Dendritic cell treated with granulocyte-macrophage colony-stimulating factor and Interleukin-4, amounts not matched to agents 40 ng/mL and 50 ng/mL, for 4 days (primary cell): ENCODE measurements at regions not wholly inside any gene's neighbourhood (a gene's known extent, or its start where the extent isn't known, plus 50 kb on each side); places are given as distances from the start of the nearest gene placed in this dataset.

ENCODE experiments used
- H3K27ac Mint-ChIP-seq: one replicate; pipeline ENCODE4 v1.8.0; 2022; ENCODE audit warnings: mild to moderate bottlenecking, mixed read lengths
- H3K27me3 Mint-ChIP-seq: one replicate; pipeline ENCODE4 v1.8.0; 2022; ENCODE audit warnings: mild to moderate bottlenecking, mixed read lengths
- H3K36me3 Mint-ChIP-seq: one replicate; pipeline ENCODE4 v1.8.0; 2022; ENCODE audit warnings: low read depth, mixed read lengths
- H3K4me1 Mint-ChIP-seq: one replicate; pipeline ENCODE4 v1.8.0; 2022; ENCODE audit warnings: low read depth, mixed read lengths
- H3K4me3 Mint-ChIP-seq: one replicate; pipeline ENCODE4 v1.8.0; 2022; ENCODE audit warnings: mild to moderate bottlenecking, moderate library complexity, mixed read lengths
- H3K9me3 Mint-ChIP-seq: one replicate; pipeline ENCODE4 v1.8.0; 2022; ENCODE audit warnings: mixed read lengths
- intact Hi-C: fragments of 100-400 bp; cut with micrococcal nuclease; formaldehyde crosslinking; loops from one replicate; pipeline ENCODE4 v1.15.0; 2022

DNA sequence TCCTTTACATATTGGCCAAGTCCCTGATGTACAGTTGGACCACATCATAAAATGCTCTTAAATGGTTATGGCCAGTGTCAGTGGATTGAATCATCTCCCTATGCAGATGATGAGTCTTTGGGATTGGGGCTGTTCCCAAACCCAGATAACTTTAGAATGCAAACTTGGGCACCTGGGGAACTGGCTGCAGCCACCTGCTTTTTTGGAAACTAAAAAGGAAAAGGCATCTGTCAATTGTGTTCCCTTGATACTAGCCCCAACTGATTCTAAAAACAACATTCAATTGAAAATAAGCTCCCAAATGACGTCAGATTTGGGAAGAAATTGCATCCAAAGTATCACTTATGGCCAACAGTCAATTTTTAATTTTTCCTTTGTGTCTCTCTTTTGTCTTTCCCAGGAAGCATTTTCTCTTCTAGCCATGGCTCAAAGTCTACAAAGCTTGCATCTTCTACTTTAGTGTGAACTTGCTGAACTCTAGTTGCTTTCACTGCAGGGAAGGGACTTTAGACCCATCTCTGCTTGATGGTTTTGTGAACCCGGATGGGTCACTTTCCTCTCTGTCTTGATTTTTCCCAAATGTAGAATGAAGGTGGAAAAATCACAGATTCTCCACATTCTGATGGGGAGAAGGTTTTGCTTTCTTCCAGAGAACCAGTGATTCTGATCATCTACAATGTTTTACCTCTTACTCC, 402.3 kb upstream of the USP24 start:
- Mint-ChIP-seq H3K27ac (no peak overlapping the region), H3K27me3 (no peaks in the 10 kb centered on the region), H3K9me3 (peaks cover 20% of the 10 kb centered on the region), H3K4me1 (no peaks in the 10 kb centered on the region), H3K4me3 (no peak overlapping the region), H3K36me3 (no peaks in the 10 kb centered on the region)
- intact Hi-C loops: no loop called here

DNA sequence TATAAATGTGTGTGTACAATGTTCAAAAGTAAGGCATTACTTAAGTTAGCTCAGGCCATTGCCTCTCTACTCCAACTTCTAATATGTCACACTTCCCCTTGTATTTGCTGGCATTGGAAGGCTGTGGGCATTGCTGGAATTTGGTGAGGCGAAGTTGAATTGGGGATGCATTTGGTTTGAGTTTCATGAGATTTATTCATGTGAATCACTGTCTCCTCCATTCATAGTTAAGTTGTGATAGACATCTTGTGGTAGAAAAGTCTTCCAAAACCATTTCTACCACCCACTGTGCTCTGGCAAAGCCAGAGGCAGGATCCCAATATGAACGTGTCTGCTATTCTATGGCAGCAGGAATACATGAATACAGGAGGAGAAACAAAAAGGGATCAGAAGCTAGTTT, 397.8 kb upstream of the USP24 start:
- no peak overlapping the region for H3K4me3 Mint-ChIP-seq
- H3K4me1 Mint-ChIP-seq: no peaks in the 10 kb centered on the region
- peaks cover 20% of the 10 kb centered on the region for H3K9me3 Mint-ChIP-seq
- no peaks in the 10 kb centered on the region for H3K36me3 Mint-ChIP-seq
- intact Hi-C loops: no loop called here
- no peaks in the 10 kb centered on the region for H3K27me3 Mint-ChIP-seq
- H3K27ac Mint-ChIP-seq: no peak overlapping the region

DNA sequence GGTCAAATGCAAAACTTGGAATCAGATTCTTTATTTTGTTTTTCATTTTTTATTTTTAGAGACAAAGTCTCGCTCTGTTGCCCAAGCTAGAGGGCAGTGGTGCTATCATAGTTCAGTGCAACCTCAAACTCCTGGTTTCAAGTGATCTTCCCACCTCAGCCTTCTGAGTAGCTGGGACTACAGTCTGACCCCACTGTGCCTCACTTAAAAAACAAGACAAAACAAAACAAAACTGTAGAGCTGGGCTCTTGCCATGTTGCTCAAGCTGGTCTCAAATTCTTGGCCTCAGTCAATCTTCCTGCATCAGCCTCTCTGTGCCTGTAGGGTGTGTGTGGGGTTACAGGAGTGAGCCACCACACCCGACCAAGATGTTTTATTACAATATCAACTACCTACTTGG, 396.0 kb upstream of the USP24 start:
- Mint-ChIP-seq H3K27ac (no peak overlapping the region), H3K36me3 (no peaks in the 10 kb centered on the region), H3K4me1 (no peaks in the 10 kb centered on the region), H3K9me3 (peaks cover 32% of the 10 kb centered on the region), H3K4me3 (no peak overlapping the region), H3K27me3 (no peaks in the 10 kb centered on the region)
- intact Hi-C loops: no loop called here

DNA sequence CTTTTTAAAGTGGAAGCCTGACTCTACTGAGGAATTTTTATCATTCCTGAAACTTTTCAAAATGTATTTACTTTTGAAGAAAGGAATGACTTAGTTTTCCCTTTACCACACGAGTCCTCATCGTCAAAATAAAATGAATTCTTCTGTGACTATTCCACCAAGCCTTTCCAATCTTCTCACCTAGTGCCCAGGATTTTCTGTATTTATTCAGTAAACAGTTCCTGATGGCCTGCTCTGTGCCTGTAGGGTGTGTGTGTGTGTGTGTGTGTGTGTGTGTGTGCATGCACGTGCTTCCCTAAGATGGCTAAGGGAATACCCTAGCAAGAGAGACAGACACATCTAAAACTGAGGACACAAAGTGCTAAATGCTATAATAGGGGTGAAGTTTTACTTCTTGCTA, 395.0 kb upstream of the USP24 start:
- H3K27ac Mint-ChIP-seq: no peak overlapping the region
- no peaks in the 10 kb centered on the region for H3K27me3 Mint-ChIP-seq
- H3K36me3 Mint-ChIP-seq: no peaks in the 10 kb centered on the region
- intact Hi-C loops: no loop called here
- peaks cover 32% of the 10 kb centered on the region for H3K9me3 Mint-ChIP-seq
- H3K4me1 Mint-ChIP-seq: no peaks in the 10 kb centered on the region
- H3K4me3 Mint-ChIP-seq: no peak overlapping the region

DNA sequence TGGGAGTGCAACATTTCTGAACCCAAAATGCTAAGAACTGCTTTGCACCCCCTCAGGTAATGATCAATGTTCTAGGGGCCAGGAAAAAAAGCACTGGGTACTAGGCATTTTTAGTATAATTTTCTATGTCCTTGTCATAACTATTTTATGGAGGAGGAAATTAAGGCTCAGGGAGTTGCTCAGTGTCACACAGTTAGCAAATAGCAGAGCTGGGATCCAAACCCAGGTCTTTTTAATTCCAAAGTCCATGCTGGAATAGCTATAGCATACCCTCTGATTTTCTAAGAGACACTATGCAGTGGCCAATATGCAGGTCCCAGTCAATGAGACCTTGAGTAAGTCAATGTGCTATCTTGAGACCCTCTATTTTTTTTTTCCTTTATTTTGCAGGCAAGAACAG, 394.5 kb upstream of the USP24 start:
- Mint-ChIP-seq H3K27ac (no peak overlapping the region), H3K36me3 (no peaks in the 10 kb centered on the region), H3K4me3 (no peak overlapping the region), H3K9me3 (peaks cover 32% of the 10 kb centered on the region), H3K4me1 (no peaks in the 10 kb centered on the region), H3K27me3 (no peaks in the 10 kb centered on the region)
- intact Hi-C loops: no loop called here

DNA sequence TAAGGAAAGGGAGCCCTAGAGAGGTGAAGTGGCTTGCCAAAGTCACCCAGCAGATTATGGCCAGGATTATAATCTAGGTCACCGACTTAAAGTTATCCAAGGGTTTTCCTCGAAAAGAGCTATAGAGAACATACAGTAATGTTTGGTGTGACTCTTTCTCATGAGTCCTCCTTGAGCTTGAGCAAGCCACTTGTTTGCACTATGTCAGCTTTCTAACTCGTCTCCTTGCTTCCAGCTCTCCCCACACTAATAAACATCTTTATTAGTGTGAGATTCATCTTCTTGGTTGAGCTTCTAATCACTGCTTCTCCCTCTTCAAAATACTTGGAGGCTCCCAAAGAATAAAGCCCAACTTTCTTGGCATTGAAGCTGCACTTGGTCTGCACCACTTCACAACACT, 390.0 kb upstream of the USP24 start:
- no peaks in the 10 kb centered on the region for H3K27me3 Mint-ChIP-seq
- H3K36me3 Mint-ChIP-seq: no peaks in the 10 kb centered on the region
- no peak overlapping the region for H3K27ac Mint-ChIP-seq
- no peak overlapping the region for H3K4me3 Mint-ChIP-seq
- intact Hi-C loops: no loop called here
- H3K4me1 Mint-ChIP-seq: peaks cover 5% of the 10 kb centered on the region
- H3K9me3 Mint-ChIP-seq: peaks cover 24% of the 10 kb centered on the region

DNA sequence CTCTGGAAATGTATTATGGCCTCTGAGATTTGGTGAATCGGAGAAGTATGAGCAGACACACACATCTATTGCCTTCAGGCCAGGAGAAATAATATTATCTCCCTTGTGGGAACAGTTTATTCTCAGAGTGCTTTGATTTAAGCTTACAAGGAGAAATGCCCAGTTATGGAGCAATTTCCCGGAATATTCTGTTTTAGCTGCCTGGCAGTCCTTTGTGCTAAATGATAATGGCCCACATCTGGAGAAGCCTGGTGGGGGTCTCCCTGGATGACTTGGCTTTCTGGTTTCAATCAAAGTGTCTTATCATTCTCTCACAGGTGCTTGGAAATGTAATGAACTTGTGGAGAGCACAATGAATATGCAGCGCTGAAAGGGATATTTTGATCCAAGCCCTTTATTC, 389.6 kb upstream of the USP24 start:
- no peak overlapping the region for H3K27ac Mint-ChIP-seq
- no peaks in the 10 kb centered on the region for H3K36me3 Mint-ChIP-seq
- H3K27me3 Mint-ChIP-seq: no peaks in the 10 kb centered on the region
- H3K9me3 Mint-ChIP-seq: peaks cover 24% of the 10 kb centered on the region
- intact Hi-C loops: no loop called here
- peaks cover 5% of the 10 kb centered on the region for H3K4me1 Mint-ChIP-seq
- no peak overlapping the region for H3K4me3 Mint-ChIP-seq

DNA sequence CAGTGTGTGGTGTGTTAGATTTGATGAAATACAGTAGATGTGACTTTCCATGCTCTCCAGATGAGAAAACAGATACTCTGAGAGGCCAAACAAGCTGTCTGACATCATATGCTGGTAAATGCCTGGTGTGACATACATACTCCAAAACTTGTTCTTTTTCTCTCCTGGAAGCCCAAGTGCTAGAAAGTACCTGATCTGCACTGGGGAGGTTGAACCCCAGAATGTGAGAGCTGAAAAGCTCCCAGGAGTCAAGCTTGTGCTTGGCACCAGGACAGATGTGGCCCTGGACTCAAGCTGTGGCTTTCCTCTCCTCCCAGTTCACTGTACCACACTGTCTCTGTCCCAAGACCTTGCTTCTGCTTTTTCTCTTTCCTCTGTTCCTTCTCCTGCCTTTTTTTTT, 389.0 kb upstream of the USP24 start:
- peaks cover 22% of the 10 kb centered on the region for H3K9me3 Mint-ChIP-seq
- intact Hi-C loops: no loop called here
- no peak overlapping the region for H3K27ac Mint-ChIP-seq
- peaks cover 5% of the 10 kb centered on the region for H3K4me1 Mint-ChIP-seq
- H3K36me3 Mint-ChIP-seq: no peaks in the 10 kb centered on the region
- H3K27me3 Mint-ChIP-seq: no peaks in the 10 kb centered on the region
- H3K4me3 Mint-ChIP-seq: no peak overlapping the region

DNA sequence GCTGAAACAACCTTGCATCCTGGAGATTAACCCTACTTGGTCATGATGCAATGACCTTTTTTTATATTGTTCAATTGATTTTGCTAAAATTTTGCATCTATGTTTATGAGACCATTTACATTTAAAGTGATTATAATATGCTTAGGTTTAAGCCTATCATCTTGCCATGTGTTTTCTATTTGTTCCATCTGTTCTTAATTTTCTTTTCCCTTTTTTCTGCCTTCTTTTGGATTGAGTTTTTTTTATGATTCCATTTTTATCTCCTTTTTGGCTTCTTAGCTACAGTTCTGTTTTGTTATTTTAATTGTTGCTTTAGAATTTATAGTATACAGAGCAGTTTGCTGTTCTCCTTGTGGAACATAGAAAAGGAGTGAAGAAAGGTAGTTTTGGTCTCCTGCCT, 385.1 kb upstream of the USP24 start:
- no peaks in the 10 kb centered on the region for H3K27me3 Mint-ChIP-seq
- no peak overlapping the region for H3K27ac Mint-ChIP-seq
- H3K36me3 Mint-ChIP-seq: no peaks in the 10 kb centered on the region
- H3K9me3 Mint-ChIP-seq: peaks cover 6% of the 10 kb centered on the region
- peaks cover 5% of the 10 kb centered on the region for H3K4me1 Mint-ChIP-seq
- intact Hi-C loops: no loop called here
- no peak overlapping the region for H3K4me3 Mint-ChIP-seq

DNA sequence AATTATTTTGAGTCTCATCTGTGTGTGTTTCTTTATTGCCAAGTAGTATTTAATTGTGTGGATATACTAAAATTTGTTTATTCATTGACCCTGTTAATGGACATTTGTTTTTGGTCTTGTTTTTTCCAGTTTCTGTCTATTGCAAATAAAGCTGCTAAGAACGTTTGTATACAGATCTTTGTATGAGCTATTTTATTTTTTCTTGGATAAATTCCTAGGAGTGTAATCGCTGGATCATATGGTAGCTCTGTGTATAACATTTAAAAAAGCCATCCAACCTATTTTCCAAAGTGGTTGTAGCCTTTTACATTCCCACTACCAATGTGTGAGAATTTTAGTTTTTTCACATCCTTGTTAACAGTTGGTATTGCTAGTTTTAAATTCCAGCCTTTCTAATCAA, 382.7 kb upstream of the USP24 start:
- intact Hi-C loops: no loop called here
- no peaks in the 10 kb centered on the region for H3K27me3 Mint-ChIP-seq
- H3K4me3 Mint-ChIP-seq: no peak overlapping the region
- H3K36me3 Mint-ChIP-seq: no peaks in the 10 kb centered on the region
- H3K27ac Mint-ChIP-seq: no peak overlapping the region
- H3K4me1 Mint-ChIP-seq: peaks cover 5% of the 10 kb centered on the region
- H3K9me3 Mint-ChIP-seq: peaks cover 6% of the 10 kb centered on the region

DNA sequence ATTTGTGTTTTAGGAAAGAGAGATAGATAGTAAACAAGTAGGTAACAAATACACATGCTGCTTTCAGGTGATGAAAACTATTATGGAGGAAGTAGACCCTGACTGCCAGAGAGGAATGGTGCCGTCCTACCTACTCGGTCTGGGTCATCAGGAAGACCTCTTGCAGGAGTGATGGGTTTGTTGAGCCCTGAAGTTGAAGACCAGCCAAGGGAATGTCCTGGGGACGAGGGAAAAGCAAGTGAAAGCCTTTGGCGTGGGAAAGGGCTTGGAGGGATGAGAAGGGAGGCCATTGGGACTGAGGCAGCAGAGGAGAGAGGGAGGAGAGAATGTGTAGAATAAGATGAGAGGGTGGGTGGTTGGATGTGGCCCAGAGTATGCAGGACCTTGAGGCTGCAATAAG, 379.5 kb upstream of the USP24 start:
- Mint-ChIP-seq H3K27me3 (no peaks in the 10 kb centered on the region), H3K9me3 (peaks cover 6% of the 10 kb centered on the region), H3K4me1 (no peaks in the 10 kb centered on the region), H3K36me3 (no peaks in the 10 kb centered on the region), H3K4me3 (no peak overlapping the region), H3K27ac (no peak overlapping the region)
- intact Hi-C loops: no loop called here

DNA sequence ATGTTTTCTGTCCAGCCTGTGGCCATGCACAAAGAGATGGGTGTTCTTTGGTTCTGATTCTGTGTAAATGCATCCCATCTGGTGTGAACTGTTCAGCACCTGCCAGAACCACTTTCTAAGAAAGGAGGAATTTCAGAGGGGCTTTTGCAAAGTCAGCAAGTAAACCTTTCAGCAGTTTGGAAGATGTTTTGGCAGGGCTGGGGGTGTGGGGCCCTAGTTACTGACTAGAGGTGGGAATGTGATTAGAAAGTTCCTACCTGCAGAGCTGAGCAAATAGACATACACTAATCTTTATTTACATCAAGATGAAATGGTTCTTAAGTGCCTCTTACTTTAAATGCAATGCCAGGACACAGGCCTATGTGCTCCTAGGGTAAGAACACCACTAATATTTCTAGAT, 378.1 kb upstream of the USP24 start:
- H3K4me1 Mint-ChIP-seq: no peaks in the 10 kb centered on the region
- intact Hi-C loops: no loop called here
- H3K4me3 Mint-ChIP-seq: no peak overlapping the region
- H3K36me3 Mint-ChIP-seq: no peaks in the 10 kb centered on the region
- H3K9me3 Mint-ChIP-seq: peaks cover 6% of the 10 kb centered on the region
- no peaks in the 10 kb centered on the region for H3K27me3 Mint-ChIP-seq
- no peak overlapping the region for H3K27ac Mint-ChIP-seq

DNA sequence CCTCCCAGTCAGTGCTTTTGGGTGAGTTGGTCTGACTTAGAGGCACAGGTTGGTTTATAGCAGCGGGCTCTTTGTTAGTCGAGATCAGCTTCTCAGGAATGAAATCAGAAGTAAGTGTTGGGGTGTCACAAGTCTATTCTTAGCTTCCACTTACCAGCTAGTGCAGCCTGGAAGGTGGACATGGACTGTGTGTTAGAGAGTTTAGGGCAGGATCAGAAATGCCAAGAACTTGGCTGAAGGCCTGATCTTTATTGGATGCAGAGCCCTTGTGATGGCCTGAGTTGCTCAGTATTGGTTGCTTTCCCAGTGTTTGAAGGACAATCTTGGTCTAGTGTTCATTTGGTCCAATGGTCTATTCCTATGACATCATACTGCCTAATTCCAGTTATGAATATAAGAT, 377.0 kb upstream of the USP24 start:
- intact Hi-C loops: no loop called here
- Mint-ChIP-seq H3K27ac (no peak overlapping the region), H3K36me3 (no peaks in the 10 kb centered on the region), H3K9me3 (peaks cover 6% of the 10 kb centered on the region), H3K4me3 (no peak overlapping the region), H3K4me1 (no peaks in the 10 kb centered on the region), H3K27me3 (no peaks in the 10 kb centered on the region)

DNA sequence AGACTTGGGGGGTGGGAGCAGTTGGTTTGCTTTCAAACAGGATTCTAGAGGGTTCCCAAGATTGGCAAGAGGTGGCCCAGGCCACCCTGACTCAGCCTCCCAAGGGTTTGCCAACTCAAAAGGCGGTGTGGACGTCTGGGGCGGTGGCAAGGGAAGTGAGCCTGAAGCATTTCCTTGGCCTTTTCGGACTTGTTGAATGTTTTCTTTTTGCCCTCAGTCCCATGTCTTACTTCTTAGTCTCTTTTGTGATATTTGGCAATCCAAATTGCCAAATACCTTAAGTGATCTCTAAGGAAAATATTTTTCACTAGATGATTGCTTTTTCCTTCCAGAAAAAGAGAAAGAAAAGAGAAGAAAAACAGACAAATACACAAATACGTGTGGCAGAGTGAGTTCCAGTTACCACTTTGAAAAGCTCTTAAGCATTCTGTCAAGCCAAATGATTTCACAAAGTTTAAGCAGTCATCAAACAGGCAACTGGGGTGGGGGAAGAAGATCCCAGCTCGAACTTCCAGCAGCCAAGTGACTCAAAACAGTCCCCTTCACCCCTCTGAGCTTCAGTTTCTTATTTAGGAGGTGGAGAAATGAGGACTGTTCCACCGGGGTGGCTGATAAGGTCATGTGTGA, 374.6 kb upstream of the USP24 start:
- intact Hi-C loops: no loop called here
- Mint-ChIP-seq H3K4me1 (no peaks in the 10 kb centered on the region), H3K27ac (no peak overlapping the region), H3K9me3 (no peaks in the 10 kb centered on the region), H3K36me3 (no peaks in the 10 kb centered on the region), H3K4me3 (no peak overlapping the region), H3K27me3 (no peaks in the 10 kb centered on the region)

DNA sequence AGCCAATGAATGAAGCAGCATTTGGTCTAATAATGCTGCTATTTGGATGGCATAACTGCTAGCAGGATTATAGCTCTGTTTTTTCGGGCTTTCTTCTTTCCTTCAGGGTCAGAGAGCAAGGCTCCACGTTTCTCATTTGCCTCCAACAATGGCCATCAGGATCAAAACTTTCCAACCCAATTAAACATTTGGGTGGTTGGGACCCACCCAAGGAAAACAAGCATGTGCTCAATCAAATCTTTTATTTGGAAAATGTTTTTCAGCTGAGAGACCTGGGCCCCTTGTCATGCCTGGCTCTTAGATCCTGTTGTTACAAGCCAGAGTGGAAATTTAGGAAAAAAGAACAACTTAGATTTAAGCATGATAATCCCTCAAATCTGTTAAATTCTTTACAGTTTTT, 373.1 kb upstream of the USP24 start:
- no peaks in the 10 kb centered on the region for H3K36me3 Mint-ChIP-seq
- no peaks in the 10 kb centered on the region for H3K27me3 Mint-ChIP-seq
- no peak overlapping the region for H3K27ac Mint-ChIP-seq
- no peak overlapping the region for H3K4me3 Mint-ChIP-seq
- intact Hi-C loops: no loop called here
- no peaks in the 10 kb centered on the region for H3K9me3 Mint-ChIP-seq
- H3K4me1 Mint-ChIP-seq: no peaks in the 10 kb centered on the region
